Body of pancreas (tissue), 4 donors: ENCODE measurements at regions not wholly inside any gene's neighbourhood (a gene's known extent, or its start where the extent isn't known, plus 50 kb on each side); places are given as distances from the start of the nearest gene placed in this dataset.

Experiments used
- CTCF ChIP-seq, 7 experiments: fragments of 450-650 bp in 4 of 7; fragments of 200-600 bp in 3 of 7; sonication (generic) in 3 of 7; IDR thresholded peaks; one replicate each; pipeline ENCODE4 v1.5.1; 2016 to 2019; ENCODE audit warnings: antibody characterized with exemption in 7 of 7
- POLR2A ChIP-seq, 3 donors: fragments of 450-650 bp; IDR thresholded peaks; one replicate each; pipeline ENCODE4 v1.6.1; 2016; ENCODE audit warnings: antibody characterized with exemption in 3 of 3, mild to moderate bottlenecking in 2 of 3

GRCh38 chr18:1014951-1015624 lies 110.4 kb downstream of the ADCYAP1 start:
- TF ChIP-seq CTCF (IDR thresholded peaks at IDR 0.05) (no peak), POLR2A (IDR thresholded peaks at IDR 0.05) (no peak)
